A549 (cell line): ENCODE measurements at regions not wholly inside any gene's neighbourhood (a gene's known extent, or its start where the extent isn't known, plus 50 kb on each side); places are given as distances from the start of the nearest gene placed in this dataset.
A peak's percentile ranks its signal among the peaks of the same experiment; 100 is the strongest.

Experiments
- ATAC-seq, 2 experiments: fragments of 200-7000 bp in 1 of 2; fragments of >200 bp in 1 of 2; cut with Nextera tagmentation in 1 of 2; cut with Tn5 transposase in 1 of 2; 3 replicates each; pipeline versions ENCODE4 v1.8.0 to v1.9.1; 2018 to 2020; ENCODE audit warnings: mild to moderate bottlenecking in 1 of 2, moderate library complexity in 1 of 2
- CTCF ChIA-PET: fragments of 300-600 bp; sonication (Branson Sonifier 250); formaldehyde crosslinking; extraction: SDS; loops from one replicate; lab custom pipeline; 2021; ENCODE audit warnings: antibody characterized with exemption, inconsistent platforms; lab: Yijun Ruan, JAX
- POLR2A ChIA-PET: fragments of 350-600 bp; formaldehyde crosslinking; extraction: SDS; loops from one replicate; lab custom pipeline; 2021; ENCODE audit warnings: antibody characterized with exemption, inconsistent platforms; lab: Yijun Ruan, JAX
- DNase-seq, 2 experiments: peaks; one replicate each; pipeline versions ENCODE4 v3.0.0 to v3.0.0-alpha.2; 2011 to 2016; ENCODE audit warnings: low read depth in 1 of 2, low spot score in 1 of 2
- FAIRE-seq: peaks from 2 replicates; lab custom pipeline; 2011; peaks lifted over from hg19 to GRCh38; lab: Jason Lieb, UNC
- H3K27ac ChIP-seq, 2 experiments: fragments of >200 bp; sonication (Bioruptor Twin); formaldehyde crosslinking; 3 replicates each; pipeline ENCODE4 v1.5.1; 2016 to 2017
- H3K4me1 ChIP-seq: fragments of >200 bp; sonication (Bioruptor Twin); formaldehyde crosslinking; 3 replicates; pipeline ENCODE4 v1.6.1; 2016
- H3K4me2 ChIP-seq: fragments of >200 bp; sonication (Bioruptor Twin); formaldehyde crosslinking; 3 replicates; pipeline ENCODE4 v1.6.1; 2016
- H3K4me3 ChIP-seq: fragments of >200 bp; sonication (Bioruptor Twin); formaldehyde crosslinking; 3 replicates; pipeline ENCODE4 v1.5.1; 2016
- H3K9me3 ChIP-seq: fragments of >200 bp; sonication (Bioruptor Twin); formaldehyde crosslinking; 3 replicates; pipeline ENCODE4 v1.6.1; 2016
- BCL3 ChIP-seq: fragments of >200 bp; sonication (Bioruptor Twin); formaldehyde crosslinking; IDR thresholded peaks from 3 replicates; pipeline ENCODE4 v1.6.1; 2016
- EHMT2 ChIP-seq: fragments of 200-600 bp; sonication (generic); IDR thresholded peaks from 2 replicates; pipeline ENCODE4 v1.6.1; 2016; ENCODE audit warnings: antibody characterized with exemption, low read depth, mild to moderate bottlenecking, moderate library complexity
- FOXS1 ChIP-seq: fragments of 250-450 bp; sonication (Bioruptor Pico); IDR thresholded peaks from 2 replicates; pipeline ENCODE4 v1.5.0; 2020; ENCODE audit warnings: mild to moderate bottlenecking, moderate library complexity
- HOXB13 ChIP-seq: fragments of 250-450 bp; sonication (Bioruptor Pico); IDR thresholded peaks from 2 replicates; pipeline ENCODE4 v1.5.0; 2020; ENCODE audit warnings: low read depth, mild to moderate bottlenecking, moderate library complexity
- JUN ChIP-seq, 2 experiments: fragments of >200 bp; sonication (Bioruptor Twin); formaldehyde crosslinking; IDR thresholded peaks; 2 replicates in 1 of 2; 3 replicates in 1 of 2; pipeline ENCODE4 v1.6.1; 2016 to 2017
- MAX ChIP-seq: IDR thresholded peaks from 2 replicates; pipeline ENCODE4 v1.6.1; 2012
- MAZ ChIP-seq: fragments of 150-350 bp; IDR thresholded peaks from 2 replicates; pipeline ENCODE4 v1.6.1; 2014; ENCODE audit warnings: antibody characterized with exemption, low read depth, low read length, borderline replicate concordance
- MYC ChIP-seq: IDR thresholded peaks from 2 replicates; pipeline ENCODE4 v1.6.1; 2012; ENCODE audit warnings: mild to moderate bottlenecking, inconsistent platforms, low read length, improper control_type of control experiment, borderline replicate concordance
- NFE2L2 ChIP-seq: fragments of 150-350 bp; conservative IDR thresholded peaks from 2 replicates; pipeline ENCODE4 v1.6.1; 2014; ENCODE audit warnings: low read length
- POLR2AphosphoS2 ChIP-seq: conservative IDR thresholded peaks from 2 replicates; pipeline ENCODE4 v1.6.1; 2012; ENCODE audit warnings: low read length, improper control_type of control experiment, inconsistent platforms
- RCOR1 ChIP-seq: fragments of 150-350 bp; IDR thresholded peaks from 2 replicates; pipeline ENCODE4 v1.6.1; 2014; ENCODE audit warnings: antibody characterized with exemption, low read length, low read depth
- REST ChIP-seq: fragments of 200-600 bp; sonication (generic); IDR thresholded peaks from 2 replicates; pipeline ENCODE4 v1.6.1; 2016; ENCODE audit warnings: antibody characterized with exemption, mild to moderate bottlenecking, moderate library complexity
- RFX5 ChIP-seq: fragments of 450-650 bp; IDR thresholded peaks from 2 replicates; pipeline ENCODE4 v1.7.1; 2014; ENCODE audit warnings: antibody characterized with exemption, mild to moderate bottlenecking, moderate library complexity
- RNF2 ChIP-seq: fragments of 200-600 bp; sonication (generic); IDR thresholded peaks from 2 replicates; pipeline ENCODE4 v1.6.1; 2016; ENCODE audit warnings: low read depth, mild to moderate bottlenecking, antibody characterized with exemption, moderate library complexity, borderline replicate concordance
- ZFP36 ChIP-seq: fragments of 450-650 bp; IDR thresholded peaks from 2 replicates; pipeline ENCODE4 v1.6.1; 2014; ENCODE audit warnings: borderline replicate concordance; ENCODE audit not compliant: partially characterized antibody
- WGBS: methylation state at CpG from one replicate; pipeline ENCODE4 v1.1.6; 2017; ENCODE audit errors: missing lambda C conversion rate; 5-methylcytosine and 5-hydroxymethylcytosine counted together

- TF ChIP-seq BCL3 (no peak), HOXB13 (CRISPR knock-in tag) (no peak)
Observed at GRCh38 chr3:151995091-151995490, 121.6 kb downstream of the SUCNR1 start (continued).

GRCh38 chr3:151998744-151999143, 125.3 kb downstream of the SUCNR1 start:
- Histone ChIP-seq H3K4me2 (no peak overlapping the region), H3K9me3 (no peaks in the 10 kb centered on the region), H3K27ac (no peak overlapping the region), H3K4me1 (no peaks in the 10 kb centered on the region), H3K4me3 (no peak overlapping the region)
- no peak for TF ChIP-seq RCOR1
- TF ChIP-seq POLR2AphosphoS2: no peak
- DNase-seq: no peak
- no peak for FAIRE-seq
- WGBS: 96% methylated on average over 2 of the region's 2 CpGs
- no peak for ATAC-seq
- ChIA-PET CTCF (no interaction called here), POLR2A (no interaction called here)

GRCh38 chr3:151999936-152000335, 126.5 kb downstream of the SUCNR1 start:
- Histone ChIP-seq H3K4me1 (no peaks in the 10 kb centered on the region), H3K9me3 (no peaks in the 10 kb centered on the region), H3K4me2 (no peak overlapping the region), H3K4me3 (no peak overlapping the region), H3K27ac (no peak overlapping the region)
- CTCF ChIA-PET: no interaction called here
- DNase-seq (no peak), ATAC-seq (no peak), FAIRE-seq (no peak)
- no peak for TF ChIP-seq BCL3
- TF ChIP-seq RNF2: no peak
- no peak for TF ChIP-seq MYC
- TF ChIP-seq HOXB13 (CRISPR knock-in tag): no peak
- TF ChIP-seq RFX5: no peak
- no peak for TF ChIP-seq EHMT2
- no peak for TF ChIP-seq MAX
- TF ChIP-seq REST: no peak
- TF ChIP-seq RCOR1: no peak
- TF ChIP-seq ZFP36: no peak
- WGBS: 89% methylated on average over 5 of the region's 5 CpGs
- POLR2A ChIA-PET: no interaction called here

GRCh38 chr3:152011812-152012735, 138.6 kb downstream of the SUCNR1 start:
- CTCF ChIA-PET: no interaction called here
- no peak for DNase-seq
- Histone ChIP-seq H3K27ac (no peak overlapping the region), H3K4me3 (no peak overlapping the region), H3K9me3 (no peaks in the 10 kb centered on the region), H3K4me1 (no peaks in the 10 kb centered on the region), H3K4me2 (no peak overlapping the region)
- 85% methylated on average over 4 of the region's 4 CpGs for WGBS
- no peak for ATAC-seq
- POLR2A ChIA-PET: no interaction called here
- TF ChIP-seq FOXS1 (CRISPR knock-in tag) (no peak), RCOR1 (no peak), JUN (IDR thresholded peaks at IDR 0.05) (no peak), MAZ (no peak), NFE2L2 (peak; percentile 45; the same call in 1 of the 2 replicates), RNF2 (no peak)
- FAIRE-seq: no peak
